Activated T-cell treated with anti-CD3 and anti-CD28 coated beads, Interleukin-2, amount 50 U/mL, for 72 hours (primary cell): ENCODE measurements at regions not wholly inside any gene's neighbourhood (a gene's known extent, or its start where the extent isn't known, plus 50 kb on each side); places are given as distances from the start of the nearest gene placed in this dataset.
"Not testable (repeated sequence)": the region's sequence is repeated elsewhere in the genome, so short reads cannot be mapped to it uniquely, and the experiment has no call there.

Experiments used
- ATAC-seq, 2 donors: fragments of 150-1000 bp; cut with Tn5 transposase; replicated peaks in 1 of 2; 2 replicates each; pipeline ENCODE4 v1.10.0; 2021; ENCODE audit warnings: moderate library complexity in 2 of 2, mild to moderate bottlenecking in 1 of 2
- DNase-seq, 2 donors: peaks; one replicate each; pipeline ENCODE4 v3.0.0; 2021 to 2022; ENCODE audit warnings: mixed read lengths in 1 of 2
- H3K27ac Mint-ChIP-seq: one replicate; pipeline ENCODE4 v1.8.0; 2022; ENCODE audit warnings: mild to moderate bottlenecking, moderate library complexity, mixed read lengths
- H3K27me3 Mint-ChIP-seq: one replicate; pipeline ENCODE4 v1.8.0; 2022; ENCODE audit warnings: low read depth, mixed read lengths
- H3K36me3 Mint-ChIP-seq, 2 donors: one replicate each; pipeline ENCODE4 v1.8.0; 2022; ENCODE audit warnings: mixed read lengths in 2 of 2, mild to moderate bottlenecking in 1 of 2; ENCODE audit not compliant: insufficient read depth in 2 of 2
- H3K4me1 Mint-ChIP-seq: one replicate; pipeline ENCODE4 v1.8.0; 2022; ENCODE audit warnings: low read depth, mixed read lengths
- H3K4me3 Mint-ChIP-seq, 2 donors: one replicate each; pipeline ENCODE4 v1.8.0; 2022; ENCODE audit warnings: mild to moderate bottlenecking in 2 of 2, mixed read lengths in 2 of 2, moderate library complexity in 2 of 2
- H3K9me3 Mint-ChIP-seq, 2 donors: one replicate each; pipeline ENCODE4 v1.8.0; 2022; ENCODE audit warnings: mixed read lengths in 2 of 2

- Mint-ChIP-seq H3K4me3 (no peak overlapping the region), H3K27me3 (no peaks in the 10 kb centered on the region), H3K9me3 (peaks cover 2 to 8% of the 10 kb centered on the region in 2 donors), H3K36me3 (peaks cover 1 to 3% of the 10 kb centered on the region in 2 donors), H3K27ac (no peak overlapping the region), H3K4me1 (no peaks in the 10 kb centered on the region)
- DNase-seq: no peak
- ATAC-seq: no peak
Measured at GRCh38 chr18:40133253-40133652, 1821.8 kb upstream of the PIK3C3 start.

- DNase-seq, ATAC-seq, H3K27me3 Mint-ChIP-seq, H3K36me3 Mint-ChIP-seq, H3K27ac Mint-ChIP-seq, H3K4me1 Mint-ChIP-seq, H3K9me3 Mint-ChIP-seq, H3K4me3 Mint-ChIP-seq: not testable (repeated sequence)
Measured at GRCh38 chr18:40132438-40132837, 1822.6 kb upstream of the PIK3C3 start.

- DNase-seq: no peak
- H3K4me1 Mint-ChIP-seq: no peaks in the 10 kb centered on the region
- no peak for ATAC-seq
- H3K27ac Mint-ChIP-seq: no peak overlapping the region
- H3K4me3 Mint-ChIP-seq: no peak overlapping the region
- H3K36me3 Mint-ChIP-seq: no peaks in the 10 kb centered on the region
- no peaks in the 10 kb centered on the region for H3K27me3 Mint-ChIP-seq
- H3K9me3 Mint-ChIP-seq: peaks cover 8 to 9% of the 10 kb centered on the region in 2 donors
Measured at GRCh38 chr18:40124107-40124506, 1830.9 kb upstream of the PIK3C3 start.

- DNase-seq: no peak
- peaks cover 12 to 20% of the 10 kb centered on the region in 2 donors for H3K9me3 Mint-ChIP-seq
- H3K27ac Mint-ChIP-seq: no peak overlapping the region
- H3K4me3 Mint-ChIP-seq: no peak overlapping the region
- H3K36me3 Mint-ChIP-seq: no peaks in the 10 kb centered on the region
- no peaks in the 10 kb centered on the region for H3K27me3 Mint-ChIP-seq
- no peak for ATAC-seq
- no peaks in the 10 kb centered on the region for H3K4me1 Mint-ChIP-seq
Measured at GRCh38 chr18:40120796-40121391, 1834.1 kb upstream of the PIK3C3 start.

GRCh38 chr18:40120356-40120755, 1834.7 kb upstream of the PIK3C3 start:
- no peak overlapping the region for H3K4me3 Mint-ChIP-seq

GRCh38 chr18:40119581-40119980, 1835.5 kb upstream of the PIK3C3 start:
- ATAC-seq, DNase-seq, H3K27me3 Mint-ChIP-seq, H3K4me3 Mint-ChIP-seq, H3K27ac Mint-ChIP-seq, H3K4me1 Mint-ChIP-seq, H3K36me3 Mint-ChIP-seq: not testable (repeated sequence)
- H3K9me3 Mint-ChIP-seq: peaks cover 13 to 22% of the 10 kb centered on the region in 2 donors

More at GRCh38 chr18:40120356-40120755, 1834.7 kb upstream of the PIK3C3 start:
- ATAC-seq: no peak
- Mint-ChIP-seq H3K27me3 (no peaks in the 10 kb centered on the region), H3K27ac (no peak overlapping the region), H3K4me1 (no peaks in the 10 kb centered on the region), H3K9me3 (peaks cover 12 to 20% of the 10 kb centered on the region in 2 donors), H3K36me3 (no peaks in the 10 kb centered on the region)
- DNase-seq: no peak

GRCh38 chr18:40110455-40110854, 1844.6 kb upstream of the PIK3C3 start:
- H3K9me3 Mint-ChIP-seq: peaks cover 8 to 12% of the 10 kb centered on the region in 2 donors
- H3K36me3 Mint-ChIP-seq: peaks cover under 1 to 2% of the 10 kb centered on the region in 2 donors
- H3K27ac Mint-ChIP-seq: no peak overlapping the region
- ATAC-seq (no peak), DNase-seq (no peak)
- H3K4me3 Mint-ChIP-seq: no peak overlapping the region
- no peaks in the 10 kb centered on the region for H3K27me3 Mint-ChIP-seq
- no peaks in the 10 kb centered on the region for H3K4me1 Mint-ChIP-seq

GRCh38 chr18:40109252-40110049, 1845.6 kb upstream of the PIK3C3 start:
- H3K4me1 Mint-ChIP-seq: no peaks in the 10 kb centered on the region
- H3K9me3 Mint-ChIP-seq: peaks cover 5 to 14% of the 10 kb centered on the region in 2 donors
- ATAC-seq (no peak), DNase-seq (no peak)
- H3K27ac Mint-ChIP-seq: no peak overlapping the region
- H3K36me3 Mint-ChIP-seq: peaks cover 0 to 2% of the 10 kb centered on the region in 2 donors
- H3K27me3 Mint-ChIP-seq: no peaks in the 10 kb centered on the region
- no peak overlapping the region for H3K4me3 Mint-ChIP-seq

GRCh38 chr18:40108596-40108995, 1846.4 kb upstream of the PIK3C3 start:
- Mint-ChIP-seq H3K9me3 (peaks cover 7 to 15% of the 10 kb centered on the region in 2 donors), H3K4me3 (no peak overlapping the region), H3K36me3 (peaks cover 0 to 2% of the 10 kb centered on the region in 2 donors), H3K4me1 (no peaks in the 10 kb centered on the region), H3K27me3 (no peaks in the 10 kb centered on the region), H3K27ac (no peak overlapping the region)
- DNase-seq: no peak
- no peak for ATAC-seq

GRCh38 chr18:40102903-40103302, 1852.1 kb upstream of the PIK3C3 start:
- ATAC-seq: no peak
- DNase-seq: no peak
- H3K4me3 Mint-ChIP-seq: no peak overlapping the region

GRCh38 chr18:40099641-40100040, 1855.4 kb upstream of the PIK3C3 start:
- Mint-ChIP-seq H3K4me1 (no peaks in the 10 kb centered on the region), H3K27ac (no peak overlapping the region), H3K9me3 (peaks cover 4 to 6% of the 10 kb centered on the region in 2 donors), H3K36me3 (no peaks in the 10 kb centered on the region), H3K27me3 (no peaks in the 10 kb centered on the region), H3K4me3 (no peak overlapping the region)
- ATAC-seq (no peak), DNase-seq (no peak)

More at GRCh38 chr18:40102903-40103302, 1852.1 kb upstream of the PIK3C3 start:
- Mint-ChIP-seq H3K9me3 (peaks cover 4 to 10% of the 10 kb centered on the region in 2 donors), H3K36me3 (peaks cover 0 to 2% of the 10 kb centered on the region in 2 donors), H3K27me3 (no peaks in the 10 kb centered on the region), H3K27ac (no peak overlapping the region), H3K4me1 (no peaks in the 10 kb centered on the region)

- DNase-seq (no peak), ATAC-seq (no peak)
Measured at GRCh38 chr18:40096675-40097074, 1858.4 kb upstream of the PIK3C3 start.

GRCh38 chr18:40094441-40094840, 1860.6 kb upstream of the PIK3C3 start:
- ATAC-seq (no peak), DNase-seq (no peak)
- Mint-ChIP-seq H3K4me3 (no peak overlapping the region), H3K27me3 (no peaks in the 10 kb centered on the region), H3K27ac (no peak overlapping the region), H3K36me3 (no peaks in the 10 kb centered on the region), H3K4me1 (no peaks in the 10 kb centered on the region), H3K9me3 (peaks cover 4% of the 10 kb centered on the region in 2 donors)

More at GRCh38 chr18:40096675-40097074, 1858.4 kb upstream of the PIK3C3 start:
- Mint-ChIP-seq H3K9me3 (peaks cover 4 to 5% of the 10 kb centered on the region in 2 donors), H3K27me3 (no peaks in the 10 kb centered on the region), H3K4me3 (no peak overlapping the region), H3K27ac (no peak overlapping the region), H3K4me1 (no peaks in the 10 kb centered on the region), H3K36me3 (no peaks in the 10 kb centered on the region)
